Ovary (tissue), 7 donors: ENCODE measurements at regions not wholly inside any gene's neighbourhood (a gene's known extent, or its start where the extent isn't known, plus 50 kb on each side); places are given as distances from the start of the nearest gene placed in this dataset.
A peak's percentile ranks its signal among the peaks of the same experiment; 100 is the strongest.

Source experiments
- DNase-seq, 5 donors: peaks; one replicate each; pipeline ENCODE4 v3.0.0-alpha.2; 2019 to 2020
- H3K27ac ChIP-seq, 2 donors: fragments of 200-600 bp; one replicate each; pipeline versions ENCODE4 v1.5.1 to v1.8.0; 2019 to 2022
- H3K27me3 ChIP-seq: fragments of 200-600 bp; one replicate; pipeline ENCODE4 v1.8.0; 2022
- H3K36me3 ChIP-seq: fragments of 200-600 bp; sonication (generic); one replicate; pipeline ENCODE4 v1.5.1; 2019
- H3K4me1 ChIP-seq: one replicate; pipeline ENCODE4 v1.8.1; 2013; ENCODE audit warnings: mild to moderate bottlenecking, moderate library complexity; ENCODE audit not compliant: insufficient read depth
- H3K4me3 ChIP-seq: fragments of 200-600 bp; sonication (generic); one replicate; pipeline ENCODE4 v1.5.1; 2017
- H3K9me3 ChIP-seq, 2 donors: fragments of 200-600 bp in 1 of 2; sonication (generic) in 1 of 2; one replicate each; pipeline versions ENCODE4 v1.5.1 to v1.8.1; 2013 to 2019; ENCODE audit warnings: mild to moderate bottlenecking in 1 of 2, moderate library complexity in 1 of 2
- CTCF ChIP-seq, 3 donors: fragments of 450-650 bp in 2 of 3; fragments of 200-600 bp in 1 of 3; IDR thresholded peaks; one replicate each; pipeline versions ENCODE4 v1.5.1 to v1.8.0; 2016 to 2022; ENCODE audit warnings: antibody characterized with exemption in 3 of 3, mild to moderate bottlenecking in 1 of 3
- EP300 ChIP-seq: sonication (generic); formaldehyde crosslinking; IDR thresholded peaks from one replicate; pipeline ENCODE4 v1.6.1; 2017; ENCODE audit warnings: antibody characterized with exemption
- POLR2A ChIP-seq: fragments of 450-650 bp; IDR thresholded peaks from one replicate; pipeline ENCODE4 v1.6.1; 2017; ENCODE audit warnings: antibody characterized with exemption, mild to moderate bottlenecking, moderate library complexity
- WGBS, 3 donors: extraction: QIAGEN DNeasy Blood & Tissue Kit in 1 of 3; methylation state at CpG; one replicate each; pipeline versions ENCODE4 v1.1.5 to v1.1.7; 2013 to 2017; 5-methylcytosine and 5-hydroxymethylcytosine counted together
- intact Hi-C, 4 donors: fragments of 100-400 bp; cut with DNase I; formaldehyde crosslinking; loops; one replicate each; pipeline versions ENCODE4 v1.11.0 to v1.15.1; 2022 to 2023
- donor health status: DM: no; HTN: no; CAD: no; lungs with moderate emphysema.
- donor health status: DM: no; HTN: no; CAD: no.
- donor health status: Bipolar disorder and iron deficiency.
- donor health status: DM: no; HTN: no; CAD: no.
- donor health status: DM: yes; HTN: yes; CAD: no.

GRCh38 chr6:6912817-6913744 is 194.7 kb upstream of the RREB1 start:
- H3K27me3 ChIP-seq = no peaks in the 10 kb centered on the region
- no peak overlapping the region for H3K27ac ChIP-seq
- 64 to 76% (median 72%) methylated on average over 11 of the region's 11 CpGs for WGBS, 3 donors
- no peak overlapping the region for H3K4me3 ChIP-seq
- DNase-seq = no peak
- H3K9me3 ChIP-seq = no peaks in the 10 kb centered on the region
- H3K4me1 ChIP-seq = peaks cover 10% of the 10 kb centered on the region
- TF ChIP-seq CTCF (IDR thresholded peaks at IDR 0.05) (no peak), POLR2A (no peak), EP300 (no peak)
- intact Hi-C loops = no loop called here
- no peaks in the 10 kb centered on the region for H3K36me3 ChIP-seq

GRCh38 chr6:6915219-6915618 is 192.5 kb upstream of the RREB1 start:
- H3K4me3 ChIP-seq = peak overlapping the region; percentile 23

GRCh38 chr6:6915813-6916547 is 191.8 kb upstream of the RREB1 start:
- Histone ChIP-seq H3K36me3 (no peaks in the 10 kb centered on the region), H3K27me3 (no peaks in the 10 kb centered on the region), H3K4me1 (peaks cover 10% of the 10 kb centered on the region), H3K27ac (peak overlapping the region in 1 of 2 donors; percentile 68), H3K9me3 (no peaks in the 10 kb centered on the region), H3K4me3 (peak overlapping the region; percentile 23)
- no peak for TF ChIP-seq EP300
- TF ChIP-seq CTCF (IDR thresholded peaks at IDR 0.05) = no peak
- TF ChIP-seq POLR2A = no peak
- intact Hi-C loops = no loop called here
- whole genome bisulfite sequencing, 3 donors = 3 to 5% (median 3%) methylated on average over 9 of the region's 9 CpGs
- peak; percentile 65 to 81 (median 76) for DNase-seq

More at GRCh38 chr6:6915219-6915618, 192.5 kb upstream of the RREB1 start:
- DNase-seq = no peak
- peaks cover 10% of the 10 kb centered on the region for H3K4me1 ChIP-seq
- intact Hi-C loops = no loop called here
- no peaks in the 10 kb centered on the region for H3K36me3 ChIP-seq
- H3K27me3 ChIP-seq = no peaks in the 10 kb centered on the region
- TF ChIP-seq CTCF (IDR thresholded peaks at IDR 0.05) = no peak
- no peak for TF ChIP-seq EP300
- no peak for TF ChIP-seq POLR2A
- 59 to 73% (median 70%) methylated on average over 3 of the region's 3 CpGs for WGBS, 3 donors
- no peaks in the 10 kb centered on the region for H3K9me3 ChIP-seq
- peak overlapping the region in 1 of 2 donors; percentile 68 for H3K27ac ChIP-seq

GRCh38 chr6:6916598-6916997 is 191.2 kb upstream of the RREB1 start:
- Histone ChIP-seq H3K27ac (peak overlapping the region in 1 of 2 donors; percentile 68), H3K36me3 (no peaks in the 10 kb centered on the region), H3K9me3 (no peaks in the 10 kb centered on the region), H3K4me3 (no peak overlapping the region), H3K4me1 (peaks cover 8% of the 10 kb centered on the region), H3K27me3 (no peaks in the 10 kb centered on the region)
- TF ChIP-seq POLR2A (no peak), CTCF (IDR thresholded peaks at IDR 0.05) (no peak), EP300 (no peak)
- 58 to 68% (median 63%) methylated on average over 6 of the region's 6 CpGs for WGBS, 3 donors
- intact Hi-C loops = no loop called here
- DNase-seq = peak in 1 of 5 donors; percentile 43
